ENCODE measurements at regions not wholly inside any gene's neighbourhood (a gene's known extent, or its start where the extent isn't known, plus 50 kb on each side); places are given as distances from the start of the nearest gene placed in this dataset.
A peak's percentile ranks its signal among the peaks of the same experiment; 100 is the strongest.
"Not testable (repeated sequence)": the region's sequence is repeated elsewhere in the genome, so short reads cannot be mapped to it uniquely, and the experiment has no call there.

DNA sequence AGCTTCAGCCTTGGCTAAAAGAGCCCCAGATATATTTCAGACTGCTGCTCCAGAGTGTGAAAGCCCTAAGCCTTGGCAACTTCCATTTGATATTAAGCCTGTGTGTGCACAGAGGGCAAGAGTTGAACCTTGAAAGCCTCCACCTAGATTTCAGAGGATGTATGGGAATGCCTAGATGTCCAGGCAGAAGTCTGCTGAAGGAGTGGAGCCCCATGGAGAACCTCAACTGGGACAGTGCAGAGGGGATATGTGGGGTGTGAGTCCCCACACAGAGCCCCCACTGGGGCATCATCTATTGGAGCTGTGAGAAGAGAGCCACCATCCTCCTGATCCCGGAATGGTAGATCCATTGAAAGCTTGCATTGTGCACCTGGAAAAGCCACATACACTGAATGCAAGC, 1784.8 kb upstream of the CDH9 start:
- DNase-seq (ENCODE audit: low read depth): no peak
- no peak for TF ChIP-seq CTCF (IDR thresholded peaks at IDR 0.05; ENCODE audit: insufficient read depth, low read depth, low read length, missing control alignments)
- H3K4me3 ChIP-seq (ENCODE audit: low read length): no peak overlapping the region

DNA sequence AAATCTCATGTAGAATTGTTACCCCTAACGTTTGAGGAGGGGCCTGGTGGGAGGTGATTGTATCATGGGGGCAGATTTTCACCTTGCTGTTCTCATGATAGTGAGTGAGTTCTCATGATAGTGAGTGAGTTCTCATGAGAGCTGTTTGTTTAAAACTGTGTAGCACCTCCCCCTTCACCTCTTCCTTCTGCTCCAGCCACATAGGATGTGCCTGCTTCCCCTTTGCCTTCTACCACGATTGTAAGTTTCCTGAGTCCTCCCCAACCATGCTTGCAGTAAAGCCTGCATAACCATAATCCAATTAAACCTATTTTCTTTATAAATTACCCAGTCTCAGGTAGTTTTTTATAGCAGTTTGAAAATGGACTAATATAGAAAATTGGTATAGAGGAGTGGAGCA, 1783.7 kb upstream of the CDH9 start:
- TF ChIP-seq CTCF (IDR thresholded peaks at IDR 0.05; ENCODE audit: insufficient read depth, low read depth, low read length, missing control alignments): no peak
- no peak for DNase-seq (ENCODE audit: low read depth)
- H3K4me3 ChIP-seq (ENCODE audit: low read length): no peak overlapping the region

GRCh38 chr5:28810751-28811136, 1772.4 kb upstream of the CDH9 start:
- no peak for TF ChIP-seq CTCF (IDR thresholded peaks at IDR 0.05; ENCODE audit: insufficient read depth, low read depth, low read length, missing control alignments)
- DNase-seq (ENCODE audit: low read depth): no peak

DNA sequence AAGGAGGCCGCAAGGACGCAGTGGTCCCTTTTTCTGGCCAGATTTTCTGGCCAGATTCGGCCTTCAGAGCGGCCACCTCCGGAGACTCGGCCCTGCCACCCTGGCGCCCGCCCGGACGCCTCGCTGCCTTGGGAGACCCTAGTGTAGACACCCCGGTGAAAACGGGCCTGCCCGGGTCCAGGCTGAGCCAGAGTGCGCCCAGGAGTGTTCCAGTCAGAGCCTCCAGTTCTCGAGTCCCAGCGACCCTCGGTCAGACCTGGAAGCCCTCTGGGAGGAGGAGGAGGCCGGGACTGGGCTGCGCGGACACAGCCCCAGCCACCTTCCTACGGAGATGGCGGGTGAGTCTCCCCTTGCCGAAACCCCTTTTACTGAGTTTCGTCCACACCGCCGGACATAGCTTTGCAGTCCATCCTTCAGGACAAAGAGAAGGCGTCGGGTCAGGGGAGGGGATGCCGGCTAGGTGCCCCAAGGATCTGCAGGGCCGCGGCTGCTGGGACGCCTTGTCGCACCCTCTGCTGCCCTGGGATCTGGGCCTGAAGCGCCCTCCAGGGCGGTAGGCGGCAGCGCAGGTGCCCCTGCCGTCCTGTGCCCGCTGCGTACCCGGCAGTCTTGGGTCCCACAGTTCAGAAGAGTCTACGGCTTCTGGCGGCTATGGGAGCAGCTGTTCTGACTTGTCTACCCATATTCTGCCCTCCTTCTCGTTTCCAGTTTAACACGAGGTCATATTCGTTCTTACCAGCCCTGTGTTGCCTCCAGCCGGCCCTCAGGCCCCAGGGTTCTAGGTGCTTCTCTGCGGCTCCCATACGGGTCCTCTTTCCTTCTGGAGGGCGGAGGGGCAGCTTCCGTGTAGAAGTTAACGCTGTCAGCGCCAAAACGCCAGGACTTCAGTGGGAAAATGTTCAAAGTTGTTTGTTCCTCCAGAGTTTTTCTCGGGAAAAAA, 1771.7 kb upstream of the CDH9 start:
- no peak overlapping the region for H3K4me3 ChIP-seq (ENCODE audit: low read length)
- TF ChIP-seq CTCF (IDR thresholded peaks at IDR 0.05; ENCODE audit: insufficient read depth, low read depth, low read length, missing control alignments): no peak
- no peak for DNase-seq (ENCODE audit: low read depth)

More at GRCh38 chr5:28810751-28811136, 1772.4 kb upstream of the CDH9 start:
- no peak overlapping the region for H3K4me3 ChIP-seq (ENCODE audit: low read length)

- DNase-seq (ENCODE audit: low read depth): no peak
- H3K4me3 ChIP-seq (ENCODE audit: low read length): no peak overlapping the region
- no peak for TF ChIP-seq CTCF (IDR thresholded peaks at IDR 0.05; ENCODE audit: insufficient read depth, low read depth, low read length, missing control alignments)
Observed at GRCh38 chr5:28808967-28809810, 1770.8 kb upstream of the CDH9 start.

GRCh38 chr5:28807195-28807729, 1768.9 kb upstream of the CDH9 start:
- no peak for TF ChIP-seq CTCF (IDR thresholded peaks at IDR 0.05; ENCODE audit: insufficient read depth, low read depth, low read length, missing control alignments)
- H3K4me3 ChIP-seq (ENCODE audit: low read length): no peak overlapping the region
- peak; percentile 56 for DNase-seq (ENCODE audit: low read depth)

DNA sequence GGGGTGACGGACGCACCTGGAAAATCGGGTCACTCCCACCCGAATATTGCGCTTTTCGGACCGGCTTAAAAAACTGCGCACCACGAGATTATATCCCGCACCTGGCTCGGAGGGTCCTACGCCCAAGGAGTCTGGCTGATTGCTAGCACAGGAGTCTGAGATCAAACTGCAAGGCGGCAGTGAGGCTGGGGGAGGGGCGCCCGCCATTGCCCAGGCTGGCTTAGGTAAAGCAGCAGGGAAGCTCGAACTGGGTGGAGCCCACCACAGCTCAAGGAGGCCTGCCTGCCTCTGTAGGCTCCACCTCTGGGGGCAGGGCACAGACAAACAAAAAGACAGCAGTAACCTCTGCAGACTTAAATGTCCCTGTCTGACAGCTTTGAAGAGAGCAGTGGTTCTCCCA, 1760.6 kb upstream of the CDH9 start:
- DNase-seq (ENCODE audit: low read depth); H3K4me3 ChIP-seq (ENCODE audit: low read length): not testable (repeated sequence)

Data from epithelial cell of esophagus (primary cell).